Skeletal muscle tissue (tissue), 3 donors: ENCODE measurements at regions not wholly inside any gene's neighbourhood (a gene's known extent, or its start where the extent isn't known, plus 50 kb on each side); places are given as distances from the start of the nearest gene placed in this dataset.

Experiments used
- H3K27ac ChIP-seq: one replicate; pipeline ENCODE4 v1.7.0; 2013; ENCODE audit warnings: mild to moderate bottlenecking, low read depth, low read length, inconsistent platforms
- H3K27me3 ChIP-seq, 3 donors: one replicate each; pipeline ENCODE4 v1.7.0; 2013; ENCODE audit warnings: low read length in 3 of 3; ENCODE audit not compliant: control insufficient read depth in 3 of 3, insufficient read depth in 3 of 3
- H3K36me3 ChIP-seq, 3 donors: one replicate each; pipeline ENCODE4 v1.7.0; 2013; ENCODE audit warnings: low read length in 3 of 3; ENCODE audit not compliant: control insufficient read depth in 3 of 3, insufficient read depth in 3 of 3
- H3K4me1 ChIP-seq, 3 donors: one replicate each; pipeline ENCODE4 v1.7.0; 2013; ENCODE audit warnings: low read length in 3 of 3, mild to moderate bottlenecking in 3 of 3; ENCODE audit not compliant: control insufficient read depth in 3 of 3, insufficient read depth in 3 of 3
- H3K4me3 ChIP-seq, 3 donors: one replicate each; pipeline ENCODE4 v1.7.0; 2013; ENCODE audit warnings: low read length in 3 of 3
- H3K9ac ChIP-seq, 3 donors: one replicate each; pipeline ENCODE4 v1.7.0; 2013; ENCODE audit warnings: low read length in 3 of 3, mild to moderate bottlenecking in 3 of 3, moderate library complexity in 2 of 3, low read depth in 1 of 3
- H3K9me3 ChIP-seq, 3 donors: one replicate each; pipeline ENCODE4 v1.7.0; 2013; ENCODE audit warnings: low read length in 3 of 3; ENCODE audit not compliant: control insufficient read depth in 3 of 3
- donor health status: Osteomylitis.

GRCh38 chr2:64792995-64793639, 139.4 kb upstream of the SERTAD2 start:
- peaks cover 0 to under 1% (median 0%) of the 10 kb centered on the region in 3 donors for H3K4me1 ChIP-seq
- H3K9me3 ChIP-seq, result no peaks in the 10 kb centered on the region
- peaks cover 0 to 2% (median 0%) of the 10 kb centered on the region in 3 donors for H3K27me3 ChIP-seq
- H3K4me3 ChIP-seq, result no peak overlapping the region
- H3K9ac ChIP-seq, result no peak overlapping the region
- H3K36me3 ChIP-seq, result no peaks in the 10 kb centered on the region
- H3K27ac ChIP-seq, result no peak overlapping the region

- H3K9me3 ChIP-seq, result no peaks in the 10 kb centered on the region
- no peaks in the 10 kb centered on the region for H3K36me3 ChIP-seq
- H3K4me1 ChIP-seq, result peaks cover 0 to 4% (median 0%) of the 10 kb centered on the region in 3 donors
- no peak overlapping the region for H3K4me3 ChIP-seq
- H3K27ac ChIP-seq, result no peak overlapping the region
- H3K27me3 ChIP-seq, result peaks cover 0 to 2% (median 0%) of the 10 kb centered on the region in 3 donors
- H3K9ac ChIP-seq, result no peak overlapping the region
Observed at GRCh38 chr2:64793701-64794100, 140.0 kb upstream of the SERTAD2 start.

GRCh38 chr2:64794426-64794995, 140.8 kb upstream of the SERTAD2 start:
- H3K4me1 ChIP-seq, result peaks cover 0 to 4% (median 0%) of the 10 kb centered on the region in 3 donors
- no peak overlapping the region for H3K4me3 ChIP-seq
- H3K9ac ChIP-seq, result no peak overlapping the region
- no peaks in the 10 kb centered on the region for H3K9me3 ChIP-seq
- no peaks in the 10 kb centered on the region for H3K36me3 ChIP-seq
- no peak overlapping the region for H3K27ac ChIP-seq
- H3K27me3 ChIP-seq, result peaks cover 0 to 2% (median 0%) of the 10 kb centered on the region in 3 donors

GRCh38 chr2:64795024-64795592, 141.4 kb upstream of the SERTAD2 start:
- Histone ChIP-seq H3K27ac (no peak overlapping the region), H3K36me3 (no peaks in the 10 kb centered on the region), H3K27me3 (peaks cover 0 to 2% (median 0%) of the 10 kb centered on the region in 3 donors), H3K9ac (no peak overlapping the region), H3K9me3 (no peaks in the 10 kb centered on the region), H3K4me3 (no peak overlapping the region), H3K4me1 (peaks cover 0 to 4% (median 0%) of the 10 kb centered on the region in 3 donors)

GRCh38 chr2:64796926-64797325, 143.2 kb upstream of the SERTAD2 start:
- Histone ChIP-seq H3K27ac (no peak overlapping the region), H3K4me1 (peaks cover 0 to 4% (median 0%) of the 10 kb centered on the region in 3 donors), H3K4me3 (no peak overlapping the region), H3K36me3 (no peaks in the 10 kb centered on the region), H3K9ac (no peak overlapping the region), H3K9me3 (no peaks in the 10 kb centered on the region), H3K27me3 (peaks cover 0 to 2% (median 0%) of the 10 kb centered on the region in 3 donors)

- H3K9me3 ChIP-seq, result no peaks in the 10 kb centered on the region
- H3K4me1 ChIP-seq, result peaks cover 0 to 4% (median 0%) of the 10 kb centered on the region in 3 donors
- H3K9ac ChIP-seq, result no peak overlapping the region
- no peaks in the 10 kb centered on the region for H3K36me3 ChIP-seq
- no peak overlapping the region for H3K27ac ChIP-seq
- H3K4me3 ChIP-seq, result no peak overlapping the region
- H3K27me3 ChIP-seq, result peaks cover 0 to 2% (median 0%) of the 10 kb centered on the region in 3 donors
Observed at GRCh38 chr2:64797881-64798575, 144.3 kb upstream of the SERTAD2 start.

- Histone ChIP-seq H3K4me3 (no peak overlapping the region), H3K36me3 (no peaks in the 10 kb centered on the region), H3K9ac (no peak overlapping the region), H3K27ac (no peak overlapping the region), H3K9me3 (no peaks in the 10 kb centered on the region), H3K4me1 (peaks cover 0 to 4% (median 0%) of the 10 kb centered on the region in 3 donors), H3K27me3 (peaks cover 0 to 2% (median 0%) of the 10 kb centered on the region in 3 donors)
Observed at GRCh38 chr2:64799592-64800252, 146.0 kb upstream of the SERTAD2 start.

- Histone ChIP-seq H3K9ac (no peak overlapping the region), H3K27me3 (no peaks in the 10 kb centered on the region), H3K9me3 (no peaks in the 10 kb centered on the region), H3K36me3 (no peaks in the 10 kb centered on the region), H3K27ac (no peak overlapping the region), H3K4me3 (no peak overlapping the region), H3K4me1 (no peaks in the 10 kb centered on the region)
Observed at GRCh38 chr2:64803776-64804175, 150.1 kb upstream of the SERTAD2 start.

- Histone ChIP-seq H3K9me3 (no peaks in the 10 kb centered on the region), H3K27me3 (no peaks in the 10 kb centered on the region), H3K4me1 (no peaks in the 10 kb centered on the region), H3K9ac (no peak overlapping the region), H3K4me3 (no peak overlapping the region), H3K27ac (no peak overlapping the region), H3K36me3 (no peaks in the 10 kb centered on the region)
Observed at GRCh38 chr2:64804651-64805050, 150.9 kb upstream of the SERTAD2 start.
